Gastroesophageal sphincter (tissue), 3 donors: ENCODE measurements at regions not wholly inside any gene's neighbourhood (a gene's known extent, or its start where the extent isn't known, plus 50 kb on each side); places are given as distances from the start of the nearest gene placed in this dataset.

ENCODE experiments used
- EP300 ChIP-seq: sonication (generic); formaldehyde crosslinking; IDR thresholded peaks from one replicate; pipeline ENCODE4 v1.6.1; 2017; ENCODE audit warnings: antibody characterized with exemption, mild to moderate bottlenecking
- POLR2A ChIP-seq, 2 donors: fragments of 450-650 bp; IDR thresholded peaks; one replicate each; pipeline ENCODE4 v1.6.1; 2017; ENCODE audit warnings: antibody characterized with exemption in 2 of 2, mild to moderate bottlenecking in 2 of 2, moderate library complexity in 1 of 2
- TF ChIP-seq, protein P1 (sequence below), 4 experiments: fragments of 200-600 bp in 2 of 4; fragments of 450-650 bp in 2 of 4; sonication (generic) in 1 of 4; IDR thresholded peaks; one replicate each; pipeline ENCODE4 v1.5.1; 2017 to 2019; ENCODE audit warnings: antibody characterized with exemption in 4 of 4, mild to moderate bottlenecking in 2 of 4, moderate library complexity in 2 of 4

DNA sequence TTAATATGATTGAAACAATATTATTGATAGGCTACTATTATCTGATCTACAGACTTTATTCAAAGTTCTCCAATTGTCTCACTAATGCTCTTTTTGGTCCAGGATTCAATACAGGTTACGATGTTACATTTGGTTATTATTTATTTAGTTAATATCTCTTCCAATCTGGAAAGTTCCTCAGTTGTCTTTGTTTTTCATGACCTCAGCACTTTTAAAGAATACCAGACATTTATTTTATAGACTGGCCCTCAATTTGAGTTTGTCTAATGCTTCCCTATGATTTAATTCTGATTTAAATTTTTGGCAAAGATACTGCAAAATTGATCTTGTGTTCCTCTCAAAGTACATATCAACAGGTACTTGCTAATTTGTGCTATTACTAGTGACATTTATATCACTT is 937.4 kb downstream of the KCNMA1 start:
- no peak for TF ChIP-seq POLR2A (IDR thresholded peaks at IDR 0.05)
- TF ChIP-seq, protein P1, sequence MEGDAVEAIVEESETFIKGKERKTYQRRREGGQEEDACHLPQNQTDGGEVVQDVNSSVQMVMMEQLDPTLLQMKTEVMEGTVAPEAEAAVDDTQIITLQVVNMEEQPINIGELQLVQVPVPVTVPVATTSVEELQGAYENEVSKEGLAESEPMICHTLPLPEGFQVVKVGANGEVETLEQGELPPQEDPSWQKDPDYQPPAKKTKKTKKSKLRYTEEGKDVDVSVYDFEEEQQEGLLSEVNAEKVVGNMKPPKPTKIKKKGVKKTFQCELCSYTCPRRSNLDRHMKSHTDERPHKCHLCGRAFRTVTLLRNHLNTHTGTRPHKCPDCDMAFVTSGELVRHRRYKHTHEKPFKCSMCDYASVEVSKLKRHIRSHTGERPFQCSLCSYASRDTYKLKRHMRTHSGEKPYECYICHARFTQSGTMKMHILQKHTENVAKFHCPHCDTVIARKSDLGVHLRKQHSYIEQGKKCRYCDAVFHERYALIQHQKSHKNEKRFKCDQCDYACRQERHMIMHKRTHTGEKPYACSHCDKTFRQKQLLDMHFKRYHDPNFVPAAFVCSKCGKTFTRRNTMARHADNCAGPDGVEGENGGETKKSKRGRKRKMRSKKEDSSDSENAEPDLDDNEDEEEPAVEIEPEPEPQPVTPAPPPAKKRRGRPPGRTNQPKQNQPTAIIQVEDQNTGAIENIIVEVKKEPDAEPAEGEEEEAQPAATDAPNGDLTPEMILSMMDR (IDR thresholded peaks at IDR 0.05): no peak
- no peak for TF ChIP-seq EP300
